Caco-2 (cell line): ENCODE measurements at regions not wholly inside any gene's neighbourhood (a gene's known extent, or its start where the extent isn't known, plus 50 kb on each side); places are given as distances from the start of the nearest gene placed in this dataset.

Experiments
- BruUV-seq: library from RNA; stranded (reverse); fragments of 400-500 nt; replicated peaks from 2 replicates; lab custom pipeline; 2021; lab: Mats Ljungman, UMichigan
- CTCF ChIA-PET: fragments of 300-600 bp; sonication (Branson Sonifier 250); formaldehyde crosslinking; loops from one replicate; lab custom pipeline; 2022; ENCODE audit warnings: antibody characterized with exemption; lab: Charles Lee
- POLR2A ChIA-PET: fragments of 300-600 bp; sonication (Branson Sonifier 250); formaldehyde crosslinking; loops from one replicate; lab custom pipeline; 2022; ENCODE audit warnings: antibody characterized with exemption; lab: Charles Lee
- DNase-seq, 2 experiments: peaks; one replicate each; pipeline versions ENCODE4 v3.0.0 to v3.0.0-alpha.2; 2020 to 2022
- H3K27me3 ChIP-seq: replicated peaks from 2 replicates; pipeline ENCODE4 v1.6.0; 2011; ENCODE audit warnings: low read length; ENCODE audit not compliant: control insufficient read depth, insufficient read depth
- H3K36me3 ChIP-seq: 2 replicates; pipeline ENCODE4 v1.5.1; 2011; ENCODE audit warnings: low read length; ENCODE audit not compliant: control insufficient read depth, insufficient read depth
- H3K4me1 ChIP-seq: fragments of 250-450 bp; sonication (Bioruptor Pico); 2 replicates; pipeline ENCODE4 v1.5.1; 2020; ENCODE audit warnings: mild to moderate bottlenecking
- H3K4me3 ChIP-seq: 2 replicates; pipeline ENCODE4 v1.5.1; 2011; ENCODE audit warnings: low read depth, mild to moderate bottlenecking, control low read depth, low read length
- H3K9me3 ChIP-seq: fragments of 250-450 bp; sonication (Bioruptor Pico); 2 replicates; pipeline ENCODE4 v1.5.1; 2020; ENCODE audit warnings: mild to moderate bottlenecking, moderate library complexity
- H3K27ac Mint-ChIP-seq: one replicate; pipeline ENCODE4 v1.8.0; 2022; ENCODE audit warnings: mixed read lengths; ENCODE audit not compliant: unreplicated experiment
- H3K27me3 Mint-ChIP-seq: one replicate; pipeline ENCODE4 v1.8.0; 2022; ENCODE audit warnings: mixed read lengths; ENCODE audit not compliant: insufficient read depth, unreplicated experiment
- H3K36me3 Mint-ChIP-seq: one replicate; pipeline ENCODE4 v1.8.0; 2022; ENCODE audit warnings: mild to moderate bottlenecking, mixed read lengths; ENCODE audit not compliant: insufficient read depth, unreplicated experiment
- H3K4me1 Mint-ChIP-seq: one replicate; pipeline ENCODE4 v1.8.0; 2022; ENCODE audit warnings: low read depth, mixed read lengths; ENCODE audit not compliant: unreplicated experiment
- H3K4me3 Mint-ChIP-seq: one replicate; pipeline ENCODE4 v1.8.0; 2022; ENCODE audit warnings: mild to moderate bottlenecking, moderate library complexity, mixed read lengths; ENCODE audit not compliant: unreplicated experiment
- H3K9me3 Mint-ChIP-seq: one replicate; pipeline ENCODE4 v1.8.0; 2022; ENCODE audit warnings: mixed read lengths; ENCODE audit not compliant: unreplicated experiment
- intact Hi-C: fragments of 100-400 bp; cut with micrococcal nuclease; formaldehyde crosslinking; loops from one replicate; pipeline ENCODE4 v1.10.0; 2022; ENCODE audit not compliant: unreplicated experiment
- TF ChIP-seq, protein P1 (sequence below), 2 experiments: fragments of 200-600 bp in 1 of 2; IDR thresholded peaks; 1 replicate in 1 of 2; 2 replicates in 1 of 2; pipeline versions ENCODE4 v1.5.1 to v1.8.0; 2011 to 2022; ENCODE audit warnings: antibody characterized with exemption in 1 of 2, control low read depth in 1 of 2, inconsistent platforms in 1 of 2, low read depth in 1 of 2, low read length in 1 of 2, mild to moderate bottlenecking in 1 of 2, moderate library complexity in 1 of 2; ENCODE audit not compliant: insufficient read depth in 1 of 2, severe bottlenecking in 1 of 2, unreplicated experiment in 1 of 2

GRCh38 chr5:116830079-116830478 is 255.5 kb upstream of the SEMA6A start:
- CTCF ChIA-PET, result no interaction called here
- Histone ChIP-seq H3K4me1 (no peaks in the 10 kb centered on the region), H3K4me3 (no peak overlapping the region), H3K27me3 (no peaks in the 10 kb centered on the region), H3K9me3 (no peaks in the 10 kb centered on the region), H3K36me3 (no peaks in the 10 kb centered on the region)
- intact Hi-C loops, result no loop called here
- H3K27me3 Mint-ChIP-seq, result no peaks in the 10 kb centered on the region
- H3K36me3 Mint-ChIP-seq, result no peaks in the 10 kb centered on the region
- no peaks in the 10 kb centered on the region for H3K9me3 Mint-ChIP-seq
- no peak overlapping the region for H3K4me3 Mint-ChIP-seq
- POLR2A ChIA-PET, result no interaction called here
- TF ChIP-seq, protein P1, sequence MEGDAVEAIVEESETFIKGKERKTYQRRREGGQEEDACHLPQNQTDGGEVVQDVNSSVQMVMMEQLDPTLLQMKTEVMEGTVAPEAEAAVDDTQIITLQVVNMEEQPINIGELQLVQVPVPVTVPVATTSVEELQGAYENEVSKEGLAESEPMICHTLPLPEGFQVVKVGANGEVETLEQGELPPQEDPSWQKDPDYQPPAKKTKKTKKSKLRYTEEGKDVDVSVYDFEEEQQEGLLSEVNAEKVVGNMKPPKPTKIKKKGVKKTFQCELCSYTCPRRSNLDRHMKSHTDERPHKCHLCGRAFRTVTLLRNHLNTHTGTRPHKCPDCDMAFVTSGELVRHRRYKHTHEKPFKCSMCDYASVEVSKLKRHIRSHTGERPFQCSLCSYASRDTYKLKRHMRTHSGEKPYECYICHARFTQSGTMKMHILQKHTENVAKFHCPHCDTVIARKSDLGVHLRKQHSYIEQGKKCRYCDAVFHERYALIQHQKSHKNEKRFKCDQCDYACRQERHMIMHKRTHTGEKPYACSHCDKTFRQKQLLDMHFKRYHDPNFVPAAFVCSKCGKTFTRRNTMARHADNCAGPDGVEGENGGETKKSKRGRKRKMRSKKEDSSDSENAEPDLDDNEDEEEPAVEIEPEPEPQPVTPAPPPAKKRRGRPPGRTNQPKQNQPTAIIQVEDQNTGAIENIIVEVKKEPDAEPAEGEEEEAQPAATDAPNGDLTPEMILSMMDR (IDR thresholded peaks at IDR 0.05; ENCODE audit: insufficient read depth in 1 of 2, low read depth in 1 of 2, low read length in 1 of 2, severe bottlenecking in 1 of 2, unreplicated experiment in 1 of 2), result no peak
- H3K27ac Mint-ChIP-seq, result no peak overlapping the region
- no TSS peak for BruUV-seq
- H3K4me1 Mint-ChIP-seq, result no peaks in the 10 kb centered on the region
- DNase-seq, result no peak

DNA sequence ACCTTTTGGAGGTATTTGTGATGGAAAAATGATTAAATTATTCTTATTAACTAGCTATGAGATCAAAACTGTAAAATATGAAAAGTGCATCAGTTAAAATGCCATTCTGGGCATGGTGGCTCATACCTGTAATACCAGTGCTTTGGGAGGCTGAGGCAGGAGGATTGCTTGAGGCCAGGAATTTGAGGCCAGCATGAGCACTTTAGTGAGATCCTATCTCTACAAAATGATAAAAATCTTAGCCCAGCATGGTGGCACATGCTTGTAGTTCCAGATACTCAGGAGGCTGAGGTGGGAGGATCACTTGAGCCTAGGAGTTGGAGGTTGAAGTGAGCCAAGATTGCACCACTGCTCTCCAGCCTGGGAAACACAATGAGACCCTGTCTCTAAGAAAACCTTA is 252.5 kb upstream of the SEMA6A start:
- H3K4me1 Mint-ChIP-seq, result no peaks in the 10 kb centered on the region
- intact Hi-C loops, result loop anchor here (10.0 kb wide), 1 partner anchor 1088 kb away; no protein-coding TSS in a partner anchor
- H3K9me3 Mint-ChIP-seq, result no peaks in the 10 kb centered on the region
- BruUV-seq, result no TSS peak
- DNase-seq, result no peak
- H3K27me3 Mint-ChIP-seq, result no peaks in the 10 kb centered on the region
- Histone ChIP-seq H3K4me1 (no peaks in the 10 kb centered on the region), H3K36me3 (no peaks in the 10 kb centered on the region), H3K27me3 (no peaks in the 10 kb centered on the region), H3K9me3 (no peaks in the 10 kb centered on the region), H3K4me3 (no peak overlapping the region)
- no peaks in the 10 kb centered on the region for H3K36me3 Mint-ChIP-seq
- CTCF ChIA-PET, result no interaction called here
- no peak overlapping the region for H3K4me3 Mint-ChIP-seq
- no peak overlapping the region for H3K27ac Mint-ChIP-seq
- TF ChIP-seq, protein P1 (IDR thresholded peaks at IDR 0.05; ENCODE audit: insufficient read depth in 1 of 2, low read depth in 1 of 2, low read length in 1 of 2, severe bottlenecking in 1 of 2, unreplicated experiment in 1 of 2), result no peak
- POLR2A ChIA-PET, result no interaction called here

- no peak overlapping the region for H3K4me3 ChIP-seq
- POLR2A ChIA-PET, result no interaction called here
- TF ChIP-seq, protein P1 (IDR thresholded peaks at IDR 0.05; ENCODE audit: insufficient read depth in 1 of 2, low read depth in 1 of 2, low read length in 1 of 2, severe bottlenecking in 1 of 2, unreplicated experiment in 1 of 2), result no peak
- Mint-ChIP-seq H3K27ac (no peak overlapping the region), H3K4me3 (no peak overlapping the region), H3K9me3 (no peaks in the 10 kb centered on the region), H3K27me3 (no peaks in the 10 kb centered on the region), H3K36me3 (no peaks in the 10 kb centered on the region), H3K4me1 (no peaks in the 10 kb centered on the region)
- no peaks in the 10 kb centered on the region for H3K36me3 ChIP-seq
- DNase-seq, result no peak
- CTCF ChIA-PET, result interaction anchor here (1.1 kb wide), 1 partner anchor 195 kb away, joined by 3 read pairs; no protein-coding TSS in a partner anchor
- H3K4me1 ChIP-seq, result no peaks in the 10 kb centered on the region
- no TSS peak for BruUV-seq
- intact Hi-C loops, result loop anchor here (10.0 kb wide), 1 partner anchor 1089 kb away; no protein-coding TSS in a partner anchor
- no peaks in the 10 kb centered on the region for H3K27me3 ChIP-seq
- H3K9me3 ChIP-seq, result no peaks in the 10 kb centered on the region
Observed at GRCh38 chr5:116825486-116825885, 250.9 kb upstream of the SEMA6A start.
